Left renal cortex interstitium (tissue), 4 donors: ENCODE measurements at regions not wholly inside any gene's neighbourhood (a gene's known extent, or its start where the extent isn't known, plus 50 kb on each side); places are given as distances from the start of the nearest gene placed in this dataset.

Experiments used
- DNase-seq, 4 donors: peaks; one replicate each; pipeline ENCODE4 v3.0.0-alpha.2; 2013; ENCODE audit warnings: low read depth in 4 of 4, low spot score in 2 of 4, missing footprints in 1 of 4

GRCh38 chr2:15700599-15701340 is 109.1 kb downstream of the DDX1 start:
- DNase-seq: no peak

- no peak for DNase-seq
These were observed 109.8 kb downstream of the DDX1 start for GRCh38 chr2:15701341-15701907.

GRCh38 chr2:15701991-15702390 is 110.3 kb downstream of the DDX1 start:
- no peak for DNase-seq

GRCh38 chr2:15702452-15702851 is 110.8 kb downstream of the DDX1 start:
- DNase-seq: no peak

- no peak for DNase-seq
These were observed 111.7 kb downstream of the DDX1 start for GRCh38 chr2:15703365-15703869.

- DNase-seq: no peak
These were observed 112.6 kb downstream of the DDX1 start for GRCh38 chr2:15704086-15704787.

GRCh38 chr2:15704788-15705115 is 113.1 kb downstream of the DDX1 start:
- DNase-seq: no peak

- no peak for DNase-seq
These were observed 113.6 kb downstream of the DDX1 start for GRCh38 chr2:15705310-15705709.

- no peak for DNase-seq
These were observed 114.2 kb downstream of the DDX1 start for GRCh38 chr2:15705839-15706386.

GRCh38 chr2:15706424-15706823 is 114.8 kb downstream of the DDX1 start:
- no peak for DNase-seq

GRCh38 chr2:15706986-15707632 is 115.4 kb downstream of the DDX1 start:
- no peak for DNase-seq

- DNase-seq: no peak
These were observed 116.5 kb downstream of the DDX1 start for GRCh38 chr2:15708161-15708560.

- no peak for DNase-seq
These were observed 117.5 kb downstream of the DDX1 start for GRCh38 chr2:15708865-15709820.

- DNase-seq: no peak
These were observed 119.6 kb downstream of the DDX1 start for GRCh38 chr2:15711126-15711860.

GRCh38 chr2:15712551-15713342 is 121.1 kb downstream of the DDX1 start:
- no peak for DNase-seq

GRCh38 chr2:15713475-15713874 is 121.8 kb downstream of the DDX1 start:
- DNase-seq: no peak

- no peak for DNase-seq
These were observed 122.3 kb downstream of the DDX1 start for GRCh38 chr2:15714002-15714401.

GRCh38 chr2:15714609-15715008 is 122.9 kb downstream of the DDX1 start:
- no peak for DNase-seq
